Loucy (cell line): ENCODE measurements at regions not wholly inside any gene's neighbourhood (a gene's known extent, or its start where the extent isn't known, plus 50 kb on each side); places are given as distances from the start of the nearest gene placed in this dataset.

ENCODE experiments used
- H2AFZ ChIP-seq: fragments of 200-600 bp; sonication (generic); 2 replicates; pipeline ENCODE4 v1.6.0; 2016; ENCODE audit warnings: antibody characterized with exemption, mild to moderate bottlenecking, low read length, moderate library complexity
- H3F3A ChIP-seq: fragments of 200-600 bp; 2 replicates; pipeline ENCODE4 v1.6.0; 2016; ENCODE audit warnings: antibody characterized with exemption, low read depth, mild to moderate bottlenecking
- H3K27me3 ChIP-seq: fragments of 200-600 bp; sonication (generic); 2 replicates; pipeline ENCODE4 v1.6.1; 2014; ENCODE audit warnings: low read length, mild to moderate bottlenecking; ENCODE audit not compliant: insufficient read depth, poor library complexity, severe bottlenecking
- H3K36me3 ChIP-seq: fragments of 200-600 bp; sonication (generic); 2 replicates; pipeline ENCODE4 v1.6.1; 2016; ENCODE audit warnings: low read length; ENCODE audit not compliant: insufficient read depth
- H3K4me1 ChIP-seq: fragments of 200-600 bp; sonication (generic); 2 replicates; pipeline ENCODE4 v1.5.1; 2014; ENCODE audit warnings: low read length, mild to moderate bottlenecking; ENCODE audit not compliant: insufficient read depth, poor library complexity, severe bottlenecking
- H3K4me2 ChIP-seq: fragments of 200-600 bp; sonication (generic); 2 replicates; pipeline ENCODE4 v1.6.0; 2014; ENCODE audit warnings: antibody characterized with exemption, low read length, low read depth, mild to moderate bottlenecking; ENCODE audit not compliant: poor library complexity, severe bottlenecking
- H3K4me3 ChIP-seq: fragments of 200-600 bp; sonication (generic); 2 replicates; pipeline ENCODE4 v1.5.1; 2014; ENCODE audit warnings: low read length, mild to moderate bottlenecking, mixed read lengths; ENCODE audit not compliant: poor library complexity, severe bottlenecking
- H3K79me2 ChIP-seq: fragments of 200-600 bp; sonication (generic); 2 replicates; pipeline ENCODE4 v1.6.1; 2014; ENCODE audit warnings: low read length; ENCODE audit not compliant: insufficient read depth
- H3K9ac ChIP-seq: fragments of 200-600 bp; sonication (generic); 2 replicates; pipeline ENCODE4 v1.6.0; 2014; ENCODE audit warnings: mild to moderate bottlenecking, low read depth, low read length, moderate library complexity; ENCODE audit not compliant: poor library complexity, severe bottlenecking
- H3K9me2 ChIP-seq: fragments of 200-600 bp; sonication (generic); replicated peaks from 2 replicates; pipeline ENCODE4 v1.6.1; 2016; ENCODE audit warnings: low read depth, low read length, mixed read lengths
- H3K9me3 ChIP-seq: fragments of 200-600 bp; sonication (generic); 2 replicates; pipeline ENCODE4 v1.6.1; 2014; ENCODE audit warnings: mild to moderate bottlenecking, antibody characterized with exemption, low read length, low read depth; ENCODE audit not compliant: insufficient read depth
- H4K20me1 ChIP-seq: fragments of 200-600 bp; sonication (generic); 2 replicates; pipeline ENCODE4 v1.6.0; 2014; ENCODE audit warnings: antibody characterized with exemption, low read length, mild to moderate bottlenecking; ENCODE audit not compliant: insufficient read depth, poor library complexity, severe bottlenecking
- CTCF ChIP-seq: fragments of 200-600 bp; sonication (generic); conservative IDR thresholded peaks from 2 replicates; pipeline ENCODE4 v1.5.1; 2014; ENCODE audit warnings: mild to moderate bottlenecking, antibody characterized with exemption, low read length
- EZH2phosphoT487 ChIP-seq: fragments of 200-600 bp; IDR thresholded peaks from 2 replicates; pipeline ENCODE4 v1.6.1; 2018; ENCODE audit warnings: antibody characterized with exemption, mild to moderate bottlenecking, moderate library complexity, borderline replicate concordance

GRCh38 chr15:62969442-62970089 is 73.0 kb upstream of the TPM1 start:
- no peaks in the 10 kb centered on the region for H3F3A ChIP-seq
- no peaks in the 10 kb centered on the region for H3K27me3 ChIP-seq
- no peaks in the 10 kb centered on the region for H3K4me1 ChIP-seq
- no peaks in the 10 kb centered on the region for H3K79me2 ChIP-seq
- no peak overlapping the region for H3K9ac ChIP-seq
- H4K20me1 ChIP-seq: no peaks in the 10 kb centered on the region
- no peaks in the 10 kb centered on the region for H3K9me3 ChIP-seq
- no peak overlapping the region for H3K4me3 ChIP-seq
- no peak overlapping the region for H2AFZ ChIP-seq
- H3K36me3 ChIP-seq: no peaks in the 10 kb centered on the region
- H3K4me2 ChIP-seq: no peak overlapping the region
- TF ChIP-seq EZH2phosphoT487: no peak
- no peak for TF ChIP-seq CTCF
- H3K9me2 ChIP-seq: no peaks in the 10 kb centered on the region

GRCh38 chr15:62972814-62973213 is 69.7 kb upstream of the TPM1 start:
- Histone ChIP-seq H3K36me3 (no peaks in the 10 kb centered on the region), H3F3A (no peaks in the 10 kb centered on the region), H3K79me2 (no peaks in the 10 kb centered on the region), H3K9ac (no peak overlapping the region), H3K4me1 (no peaks in the 10 kb centered on the region), H3K9me3 (no peaks in the 10 kb centered on the region), H2AFZ (no peak overlapping the region), H4K20me1 (no peaks in the 10 kb centered on the region), H3K9me2 (no peaks in the 10 kb centered on the region), H3K27me3 (no peaks in the 10 kb centered on the region), H3K4me2 (no peak overlapping the region), H3K4me3 (no peak overlapping the region)
- TF ChIP-seq CTCF (no peak), EZH2phosphoT487 (no peak)

- no peak overlapping the region for H3K4me3 ChIP-seq
- no peaks in the 10 kb centered on the region for H3F3A ChIP-seq
- H3K36me3 ChIP-seq: no peaks in the 10 kb centered on the region
- TF ChIP-seq CTCF (no peak), EZH2phosphoT487 (no peak)
- H3K9ac ChIP-seq: no peak overlapping the region
- H3K9me3 ChIP-seq: no peaks in the 10 kb centered on the region
- no peaks in the 10 kb centered on the region for H3K79me2 ChIP-seq
- no peak overlapping the region for H3K4me2 ChIP-seq
- H3K9me2 ChIP-seq: no peaks in the 10 kb centered on the region
- no peaks in the 10 kb centered on the region for H3K4me1 ChIP-seq
- H3K27me3 ChIP-seq: no peaks in the 10 kb centered on the region
- no peak overlapping the region for H2AFZ ChIP-seq
- H4K20me1 ChIP-seq: no peaks in the 10 kb centered on the region
Observed at GRCh38 chr15:62975515-62975914, 67.0 kb upstream of the TPM1 start.
